HCT116 (cell line): ENCODE measurements at regions not wholly inside any gene's neighbourhood (a gene's known extent, or its start where the extent isn't known, plus 50 kb on each side); places are given as distances from the start of the nearest gene placed in this dataset.

Experiments used
- ATAC-seq: fragments of 200-7000 bp; cut with Tn5 transposase; 2 replicates; pipeline ENCODE4 v1.9.1; 2020; ENCODE audit warnings: mild to moderate bottlenecking, moderate library complexity
- BruUV-seq: library from RNA; stranded (reverse); fragments of 400-500 nt; replicated peaks from 2 replicates; lab custom pipeline; 2021; lab: Mats Ljungman, UMichigan
- CTCF ChIA-PET: fragments of 300-600 bp; sonication (Branson Sonifier 250); formaldehyde crosslinking; loops from one replicate; lab custom pipeline; 2021; ENCODE audit warnings: antibody characterized with exemption; lab: Charles Lee
- POLR2A ChIA-PET: fragments of 300-600, 350-600 bp; sonication (Branson Sonifier 250); formaldehyde crosslinking; loops from one replicate; lab custom pipeline; 2021; ENCODE audit warnings: antibody characterized with exemption; lab: Charles Lee
- RAD21 ChIA-PET, 2 experiments: fragments of 300-600 bp; sonication (Branson Sonifier 250); formaldehyde crosslinking; loops; one replicate each; lab custom pipeline; 2023; ENCODE audit warnings: low total read pairs in 2 of 2; ENCODE audit not compliant: uncharacterized antibody in 2 of 2, unreplicated experiment in 2 of 2, low non-redundant PET in 1 of 2; lab: Charles Lee
- DNase-seq: peaks from one replicate; pipeline ENCODE4 v3.0.0-alpha.2; 2010; ENCODE audit warnings: low read depth, low spot score
- H2AFZ ChIP-seq: fragments of 200-600 bp; shearing (Covaris generic), sonication (generic); 2 replicates; pipeline ENCODE4 v1.6.1; 2017; ENCODE audit warnings: low read depth, mixed run types, mixed read lengths, antibody characterized with exemption, low read length; ENCODE audit not compliant: poor library complexity, severe bottlenecking
- H3K27ac ChIP-seq: 2 replicates; pipeline ENCODE4 v1.5.1; 2012; ENCODE audit warnings: low read depth, low read length
- H3K27me3 ChIP-seq: fragments of 200-600 bp; sonication (generic); 2 replicates; pipeline ENCODE4 v1.6.1; 2016; ENCODE audit warnings: mixed run types, low read length, mixed read lengths; ENCODE audit not compliant: insufficient read depth
- H3K36me3 ChIP-seq, 2 experiments: fragments of 200-500 bp in 1 of 2; fragments of 200-600 bp in 1 of 2; sonication (Bioruptor generic) in 1 of 2; sonication (generic) in 1 of 2; 2 replicates each; pipeline versions ENCODE4 v1.5.1 to v1.6.1; 2014 to 2016; ENCODE audit warnings: low read length in 2 of 2, inconsistent platforms in 1 of 2, mixed read lengths in 1 of 2, mixed run types in 1 of 2; ENCODE audit not compliant: insufficient read depth in 2 of 2, control insufficient read depth in 1 of 2
- H3K4me1 ChIP-seq, 2 experiments: fragments of 200-600 bp in 1 of 2; sonication (generic) in 1 of 2; 2 replicates each; pipeline versions ENCODE4 v1.5.1 to v1.6.1; 2012 to 2017; ENCODE audit warnings: low read length in 2 of 2, inconsistent platforms in 1 of 2, mild to moderate bottlenecking in 1 of 2, mixed read lengths in 1 of 2, mixed run types in 1 of 2, moderate library complexity in 1 of 2; ENCODE audit not compliant: insufficient read depth in 2 of 2, control insufficient read depth in 1 of 2
- H3K4me2 ChIP-seq: fragments of 200-600 bp; sonication (generic); 2 replicates; pipeline ENCODE4 v1.6.1; 2017; ENCODE audit warnings: mixed run types, low read length, mixed read lengths
- H3K4me3 ChIP-seq, 2 experiments: fragments of 200-600 bp in 1 of 2; sonication (generic) in 1 of 2; replicated peaks in 1 of 2; 2 replicates each; pipeline ENCODE4 v1.5.1; 2011 to 2016; ENCODE audit warnings: low read length in 2 of 2, control low read depth in 1 of 2, low read depth in 1 of 2, mild to moderate bottlenecking in 1 of 2, mixed read lengths in 1 of 2, mixed run types in 1 of 2
- H3K79me2 ChIP-seq: fragments of 200-600 bp; sonication (generic); 2 replicates; pipeline ENCODE4 v1.6.1; 2017; ENCODE audit warnings: mild to moderate bottlenecking, mixed run types, low read length, moderate library complexity, mixed read lengths; ENCODE audit not compliant: insufficient read depth
- H3K9ac ChIP-seq: fragments of 200-600 bp; sonication (generic); 2 replicates; pipeline ENCODE4 v1.6.1; 2016; ENCODE audit warnings: low read length, mixed read lengths
- H3K9me2 ChIP-seq: fragments of 200-600 bp; sonication (generic), shearing (Covaris generic); 2 replicates; pipeline ENCODE4 v1.6.1; 2017; ENCODE audit warnings: mixed run types, mild to moderate bottlenecking, moderate library complexity; ENCODE audit not compliant: insufficient read depth
- H3K9me3 ChIP-seq, 2 experiments: fragments of 200-500 bp in 1 of 2; fragments of 200-600 bp in 1 of 2; sonication (Bioruptor generic) in 1 of 2; sonication (generic) in 1 of 2; 2 replicates each; pipeline ENCODE4 v1.6.1; 2014 to 2017; ENCODE audit warnings: low read length in 2 of 2, mixed read lengths in 2 of 2, inconsistent platforms in 1 of 2, low read depth in 1 of 2, mild to moderate bottlenecking in 1 of 2, mixed run types in 1 of 2, moderate library complexity in 1 of 2; ENCODE audit not compliant: control insufficient read depth in 1 of 2, insufficient read depth in 1 of 2
- H4K20me1 ChIP-seq: fragments of 200-600 bp; sonication (generic), shearing (Covaris generic); 2 replicates; pipeline ENCODE4 v1.6.1; 2017; ENCODE audit warnings: mixed run types, mild to moderate bottlenecking, moderate library complexity; ENCODE audit not compliant: insufficient read depth
- ATF3 ChIP-seq: IDR thresholded peaks from 2 replicates; pipeline ENCODE4 v1.6.1; 2012
- EZH2phosphoT487 ChIP-seq: fragments of 200-600 bp; IDR thresholded peaks from 2 replicates; pipeline ENCODE4 v1.6.1; 2018; ENCODE audit warnings: antibody characterized with exemption, borderline replicate concordance
- JUND ChIP-seq: IDR thresholded peaks from 2 replicates; pipeline ENCODE4 v1.6.1; 2012
- REST ChIP-seq: IDR thresholded peaks from 2 replicates; pipeline ENCODE4 v1.6.1; 2012; ENCODE audit warnings: low read depth
- ZBTB33 ChIP-seq: IDR thresholded peaks from 2 replicates; pipeline ENCODE4 v1.6.1; 2011; ENCODE audit warnings: mild to moderate bottlenecking, low read length, moderate library complexity; ENCODE audit not compliant: insufficient replicate concordance; ENCODE audit errors: extremely low read depth
- ZFX ChIP-seq: fragments of 450-650 bp; IDR thresholded peaks from 2 replicates; pipeline ENCODE4 v1.6.1; 2017
- ZNF274 ChIP-seq: fragments of 200-500 bp; sonication (Bioruptor generic); IDR thresholded peaks from 2 replicates; pipeline ENCODE4 v1.6.1; 2014; ENCODE audit warnings: mild to moderate bottlenecking, low read depth, low read length, inconsistent platforms
- intact Hi-C: fragments of 100-400 bp; cut with micrococcal nuclease; formaldehyde crosslinking; loops from 2 replicates; pipeline ENCODE4 v1.10.0; 2022

- DNase-seq (no peak), ATAC-seq (no peak)
- no peak overlapping the region for H3K27ac ChIP-seq
- H3K4me1 ChIP-seq: no peaks in the 10 kb centered on the region
- H3K27me3 ChIP-seq: no peaks in the 10 kb centered on the region
- POLR2A ChIA-PET: no interaction called here
- no peak overlapping the region for H2AFZ ChIP-seq
- no peaks in the 10 kb centered on the region for H4K20me1 ChIP-seq
- no peak overlapping the region for H3K9ac ChIP-seq
- no TSS peak for BruUV-seq
- CTCF ChIA-PET: no interaction called here
- H3K36me3 ChIP-seq: no peaks in the 10 kb centered on the region
- no peak overlapping the region for H3K4me3 ChIP-seq
- RAD21 ChIA-PET: no interaction called here
- TF ChIP-seq ZFX: no peak
- no peak for TF ChIP-seq ZBTB33
- no peak for TF ChIP-seq ZNF274
- no peak for TF ChIP-seq ATF3
- no peak for TF ChIP-seq EZH2phosphoT487
- no peak for TF ChIP-seq JUND
- no peak for TF ChIP-seq REST
- no peaks in the 10 kb centered on the region for H3K9me3 ChIP-seq
- no peaks in the 10 kb centered on the region for H3K79me2 ChIP-seq
- no peak overlapping the region for H3K4me2 ChIP-seq
- intact Hi-C loops: no loop called here
- peaks cover 4% of the 10 kb centered on the region; the same call in 1 of the 2 replicates for H3K9me2 ChIP-seq
These were observed 647.4 kb upstream of the LMCD1 start for GRCh38 chr3:7854266-7854665.
